ENCODE measurements at regions not wholly inside any gene's neighbourhood (a gene's known extent, or its start where the extent isn't known, plus 50 kb on each side); places are given as distances from the start of the nearest gene placed in this dataset.
A peak's percentile ranks its signal among the peaks of the same experiment; 100 is the strongest.

- peak; percentile 39 to 74 (median 55) for TF ChIP-seq CTCF (optimal IDR thresholded peaks at IDR 0.05 in 1 of 3, IDR thresholded peaks at IDR 0.05 in 1 of 3, conservative IDR thresholded peaks at IDR 0.05 in 1 of 3; ENCODE audit: extremely low read depth in 1 of 3, insufficient read depth in 2 of 3, low read length in 3 of 3)
- TF ChIP-seq EZH2 (IDR thresholded peaks at IDR 0.05; ENCODE audit: low read length) = no peak
Observed at GRCh38 chr4:159444678-159445077, 341.8 kb downstream of the RAPGEF2 start.

All from keratinocyte (primary cell).